ENCODE measurements at regions not wholly inside any gene's neighbourhood (a gene's known extent, or its start where the extent isn't known, plus 50 kb on each side); places are given as distances from the start of the nearest gene placed in this dataset.

DNA sequence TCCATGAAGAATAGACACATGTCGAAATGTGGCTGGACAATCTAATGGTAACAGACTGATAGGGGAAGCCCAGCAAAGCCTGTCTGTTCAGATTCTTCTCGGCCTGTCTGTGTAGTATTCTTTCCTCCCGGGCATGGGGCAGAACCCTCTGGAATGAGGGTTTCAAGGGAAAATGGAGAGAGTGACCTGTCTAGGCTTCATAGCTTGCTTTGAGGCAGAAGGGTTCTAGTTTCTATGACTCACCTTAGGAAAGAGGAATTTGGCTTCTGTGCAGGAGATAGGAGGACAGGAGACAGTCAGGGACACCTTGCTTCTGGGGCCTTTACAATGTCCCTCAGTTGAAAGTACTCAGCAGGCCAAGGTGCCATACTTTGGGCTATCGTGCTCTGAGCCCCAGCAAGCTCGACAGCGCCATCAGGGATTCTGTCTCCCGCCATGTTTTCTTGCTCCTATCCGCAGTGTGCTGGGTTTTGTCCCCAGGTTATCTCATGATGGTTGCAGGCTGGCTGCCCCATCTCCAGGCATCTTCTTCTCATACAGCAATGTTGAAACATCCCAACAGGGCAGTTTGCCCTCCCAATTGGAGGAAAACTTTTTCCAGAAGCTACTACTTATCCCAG, 74.7 kb upstream of the TLK1 start:
- Mint-ChIP-seq H3K4me1 (no peaks in the 10 kb centered on the region), H3K4me3 (no peak overlapping the region), H3K9me3 (no peaks in the 10 kb centered on the region), H3K27ac (no peak overlapping the region), H3K36me3 (no peaks in the 10 kb centered on the region)
- DNase-seq (ENCODE audit: low spot score in 2 of 2) (no peak), ATAC-seq (no peak)

DNA sequence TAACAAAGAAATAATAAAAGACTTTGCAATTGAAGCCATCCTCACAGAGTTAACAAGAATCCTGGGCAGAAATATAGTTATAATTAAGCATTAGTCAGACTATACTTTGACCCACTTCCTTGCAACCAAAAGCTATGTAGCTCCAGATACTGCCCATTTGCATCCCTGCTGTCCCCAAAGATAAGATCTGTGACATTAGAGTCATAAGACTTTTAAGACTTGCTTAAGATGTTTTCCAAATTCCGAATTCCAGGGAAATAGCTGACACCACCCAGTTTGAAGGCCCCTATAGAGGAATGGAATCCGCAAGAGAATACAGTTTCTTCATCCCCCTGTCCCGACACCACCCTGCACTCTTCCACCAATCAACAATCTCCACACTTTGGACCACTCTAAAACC, 69.5 kb upstream of the TLK1 start:
- ATAC-seq (no peak), DNase-seq (ENCODE audit: low spot score in 2 of 2) (no peak)
- H3K4me3 Mint-ChIP-seq = no peak overlapping the region
- H3K4me1 Mint-ChIP-seq = no peaks in the 10 kb centered on the region
- H3K9me3 Mint-ChIP-seq = no peaks in the 10 kb centered on the region
- H3K27ac Mint-ChIP-seq = no peak overlapping the region
- H3K36me3 Mint-ChIP-seq = no peaks in the 10 kb centered on the region

DNA sequence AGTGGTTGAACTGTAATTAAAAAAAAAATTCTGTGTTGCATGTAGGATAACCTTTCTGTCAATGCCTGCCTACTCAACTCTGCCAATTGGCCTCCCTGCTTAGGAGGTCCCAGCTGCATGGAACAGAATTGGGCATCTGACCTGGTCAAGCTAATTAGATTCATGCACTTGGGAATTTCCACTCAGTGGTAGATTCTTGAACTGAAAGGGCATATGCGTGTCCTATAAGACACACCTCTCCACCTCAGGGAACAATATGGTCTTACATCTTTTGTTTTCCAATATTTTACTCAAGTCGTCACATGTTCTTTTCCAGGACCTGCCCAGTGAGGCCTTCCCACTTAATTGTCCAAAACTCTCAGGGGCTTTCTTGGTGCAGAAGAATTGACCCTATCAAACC, 68.1 kb upstream of the TLK1 start:
- DNase-seq (ENCODE audit: low spot score in 2 of 2) (no peak), ATAC-seq (no peak)
- Mint-ChIP-seq H3K4me1 (no peaks in the 10 kb centered on the region), H3K36me3 (no peaks in the 10 kb centered on the region), H3K4me3 (no peak overlapping the region), H3K9me3 (no peaks in the 10 kb centered on the region), H3K27ac (no peak overlapping the region)

DNA sequence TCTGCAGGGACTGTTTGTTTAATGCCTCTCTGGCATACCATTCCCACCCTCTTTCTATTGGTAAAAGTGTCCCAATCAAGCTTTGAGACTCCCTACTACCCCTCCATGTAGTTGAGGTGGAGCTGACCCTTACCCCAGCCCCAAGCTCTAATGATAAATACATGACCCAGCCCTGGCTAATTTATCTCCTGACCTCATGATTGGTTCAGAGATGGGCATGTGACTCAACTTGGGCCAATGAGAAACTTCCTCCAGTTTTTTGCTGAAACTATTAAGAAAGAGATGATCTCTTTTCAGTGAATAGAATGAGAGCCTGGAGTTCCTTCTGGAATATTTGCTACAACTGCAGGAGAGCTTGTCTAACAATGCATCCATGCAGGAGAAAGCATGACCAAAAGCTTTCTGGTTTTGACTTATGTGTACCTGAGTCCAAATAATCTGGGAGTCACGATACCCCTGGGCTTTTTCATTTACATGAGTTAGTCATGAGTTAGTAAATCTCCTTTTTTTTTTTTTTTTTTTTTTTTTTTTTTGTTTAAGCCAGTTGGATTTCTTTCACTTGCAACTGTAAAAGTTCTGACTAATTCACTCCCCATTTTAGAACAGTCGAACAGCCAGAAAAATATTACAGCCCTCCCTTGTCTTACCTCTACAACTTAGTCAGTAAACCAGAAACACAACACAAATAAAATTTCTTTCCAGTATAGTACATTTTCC, 66.5 kb upstream of the TLK1 start:
- Mint-ChIP-seq H3K9me3 (no peaks in the 10 kb centered on the region), H3K36me3 (no peaks in the 10 kb centered on the region), H3K4me3 (no peak overlapping the region), H3K4me1 (no peaks in the 10 kb centered on the region), H3K27ac (no peak overlapping the region)
- DNase-seq (ENCODE audit: low spot score in 2 of 2) = peak in 1 of 2 donors; percentile 25
- no peak for ATAC-seq

DNA sequence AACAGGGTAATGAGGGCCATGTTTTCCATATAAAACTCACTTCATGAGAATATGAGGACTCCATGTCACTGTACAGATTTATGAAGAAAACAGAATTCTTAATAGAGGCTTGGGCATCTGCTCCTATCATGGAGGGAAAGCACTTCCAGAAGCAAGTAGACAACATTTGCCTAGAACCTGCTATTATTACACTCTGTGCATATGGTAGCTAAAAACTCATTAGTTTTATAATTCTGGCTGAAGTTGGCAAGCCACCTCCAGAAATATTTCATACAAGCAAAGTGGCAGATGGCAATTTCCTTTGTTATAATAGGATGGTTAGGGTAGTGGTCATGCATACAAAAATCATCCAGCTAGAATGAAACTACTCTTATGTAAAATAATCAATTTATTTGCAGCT, 65.8 kb upstream of the TLK1 start:
- Mint-ChIP-seq H3K4me3 (no peak overlapping the region), H3K9me3 (no peaks in the 10 kb centered on the region), H3K27ac (no peak overlapping the region), H3K36me3 (no peaks in the 10 kb centered on the region), H3K4me1 (no peaks in the 10 kb centered on the region)
- ATAC-seq (no peak), DNase-seq (ENCODE audit: low spot score in 2 of 2) (no peak)

DNA sequence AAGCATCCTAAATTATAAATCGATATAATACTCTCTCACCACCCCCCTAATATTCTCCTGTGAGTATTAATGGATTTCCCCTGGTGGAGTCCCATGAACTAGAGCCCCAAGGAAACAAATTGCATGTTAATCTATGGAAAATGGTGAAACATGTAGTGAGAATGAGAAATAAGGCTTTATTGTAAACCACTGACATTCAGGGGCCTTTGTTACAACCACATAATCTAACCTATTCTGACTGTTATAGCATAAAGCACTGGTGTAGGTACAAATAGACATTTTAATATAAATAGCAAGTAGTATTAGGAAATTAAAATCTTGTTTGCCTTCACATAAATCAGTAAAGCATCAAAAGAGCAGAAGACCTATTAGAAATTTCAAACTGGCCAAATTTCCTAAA, 65.3 kb upstream of the TLK1 start:
- no peaks in the 10 kb centered on the region for H3K36me3 Mint-ChIP-seq
- no peak overlapping the region for H3K4me3 Mint-ChIP-seq
- no peaks in the 10 kb centered on the region for H3K9me3 Mint-ChIP-seq
- H3K27ac Mint-ChIP-seq = no peak overlapping the region
- DNase-seq (ENCODE audit: low spot score in 2 of 2) (no peak), ATAC-seq (no peak)
- H3K4me1 Mint-ChIP-seq = no peaks in the 10 kb centered on the region

DNA sequence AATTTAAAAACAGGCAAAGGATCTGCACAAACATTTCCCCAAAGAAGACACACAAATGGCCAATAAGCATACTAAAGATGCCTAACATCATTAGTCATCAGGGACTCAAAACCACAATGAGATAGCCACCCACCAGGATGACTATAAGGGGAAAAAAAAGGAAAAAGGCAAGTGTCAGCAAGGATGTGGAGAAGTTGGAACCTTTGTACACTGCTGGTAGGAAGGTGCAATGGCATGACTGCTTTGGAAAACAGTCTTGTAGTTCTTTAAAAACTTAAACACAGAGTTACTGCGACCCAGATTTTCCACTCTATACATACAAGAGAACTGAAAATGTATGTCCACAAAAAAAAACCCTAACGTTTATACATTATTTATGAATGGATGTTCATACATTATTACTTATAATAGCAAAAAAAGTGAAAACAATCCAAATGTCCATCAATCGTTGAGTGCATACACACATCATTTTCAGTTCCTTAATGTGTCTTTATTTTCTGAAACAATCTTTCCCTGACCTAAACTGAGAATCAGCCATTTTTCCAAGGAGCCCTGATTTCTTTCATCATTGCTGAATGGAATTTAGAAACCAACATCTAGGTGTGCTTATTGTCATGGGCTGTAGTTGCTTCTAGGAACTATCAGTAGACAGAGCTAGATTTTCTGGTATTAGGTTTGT, 64.7 kb upstream of the TLK1 start:
- peak; percentile 67 for ATAC-seq

DNA sequence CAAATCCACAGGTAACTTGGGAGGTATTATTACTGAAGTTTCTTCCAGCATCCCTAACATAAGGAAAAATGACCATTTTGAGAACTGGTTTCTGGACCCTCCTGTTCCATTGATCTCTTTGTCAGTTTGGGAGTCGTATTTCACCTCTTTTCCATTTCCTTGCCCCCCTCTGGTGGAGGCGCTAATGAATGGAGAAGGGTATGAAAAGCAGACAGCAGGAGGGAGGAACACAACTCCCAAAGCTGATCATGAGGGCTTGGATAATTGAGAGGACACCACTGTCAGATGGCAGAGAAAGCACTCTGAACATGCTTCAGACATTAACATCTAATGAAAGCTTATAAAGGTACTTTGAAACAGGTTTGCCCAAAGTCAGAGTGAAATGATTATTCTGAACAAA, 56.6 kb upstream of the TLK1 start:
- ATAC-seq = no peak

More for the DNA sequence above, 64.7 kb upstream of the TLK1 start:
- Mint-ChIP-seq H3K9me3 (no peaks in the 10 kb centered on the region), H3K4me3 (no peak overlapping the region), H3K27ac (no peak overlapping the region), H3K4me1 (no peaks in the 10 kb centered on the region), H3K36me3 (no peaks in the 10 kb centered on the region)
- DNase-seq (ENCODE audit: low spot score in 2 of 2) = no peak

DNA sequence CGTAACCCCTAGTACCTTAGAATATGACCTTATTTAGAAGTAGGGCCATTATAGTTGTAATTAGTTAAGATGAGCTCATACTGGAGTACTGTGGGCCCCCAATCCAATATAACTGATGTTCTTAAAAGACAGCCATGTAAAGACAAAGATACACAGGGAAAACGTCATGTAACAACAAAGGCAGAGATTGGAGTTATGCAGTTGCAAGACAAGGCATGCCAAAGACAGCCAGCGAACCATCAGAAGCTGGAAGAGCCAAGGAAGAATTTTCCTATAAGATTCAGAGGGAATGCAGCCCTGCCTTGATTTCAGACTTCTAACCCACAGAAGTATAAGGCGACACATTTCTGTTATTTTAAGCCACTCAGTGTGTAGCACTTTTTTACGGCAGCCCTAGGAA, 55.9 kb upstream of the TLK1 start:
- H3K9me3 Mint-ChIP-seq = peaks cover 4% of the 10 kb centered on the region
- no peak overlapping the region for H3K4me3 Mint-ChIP-seq
- no peak for ATAC-seq
- H3K4me1 Mint-ChIP-seq = no peaks in the 10 kb centered on the region
- no peaks in the 10 kb centered on the region for H3K36me3 Mint-ChIP-seq
- no peak overlapping the region for H3K27ac Mint-ChIP-seq
- DNase-seq (ENCODE audit: low spot score in 2 of 2) = no peak

More for the DNA sequence above, 56.6 kb upstream of the TLK1 start:
- Mint-ChIP-seq H3K36me3 (no peaks in the 10 kb centered on the region), H3K27ac (no peak overlapping the region), H3K9me3 (peaks cover 4% of the 10 kb centered on the region), H3K4me3 (no peak overlapping the region), H3K4me1 (no peaks in the 10 kb centered on the region)
- DNase-seq (ENCODE audit: low spot score in 2 of 2) = peak in 1 of 2 donors; percentile 32

DNA sequence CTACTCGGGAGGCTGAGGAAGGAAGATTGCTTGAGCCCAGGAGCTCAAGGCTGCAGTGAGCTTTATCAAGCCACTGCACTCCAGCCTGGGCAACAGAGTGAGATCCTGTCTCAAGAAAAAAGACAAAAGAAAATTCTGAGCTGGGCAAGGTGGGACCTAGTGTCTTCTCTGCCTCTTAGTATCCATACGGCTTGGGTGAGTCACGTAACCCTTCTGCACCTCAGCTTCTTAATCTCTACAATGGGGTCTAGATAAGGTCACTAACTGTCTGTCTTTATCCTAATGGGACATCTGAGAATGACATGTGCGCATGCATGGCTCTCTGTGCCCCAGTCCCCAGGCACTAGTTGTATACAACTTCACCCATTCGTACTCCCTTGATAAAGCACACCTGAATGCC, 53.4 kb upstream of the TLK1 start:
- Mint-ChIP-seq H3K4me3 (no peak overlapping the region), H3K36me3 (no peaks in the 10 kb centered on the region), H3K4me1 (peaks cover 7% of the 10 kb centered on the region), H3K9me3 (peaks cover 1% of the 10 kb centered on the region), H3K27ac (no peak overlapping the region)
- ATAC-seq (no peak), DNase-seq (ENCODE audit: low spot score in 2 of 2) (no peak)

DNA sequence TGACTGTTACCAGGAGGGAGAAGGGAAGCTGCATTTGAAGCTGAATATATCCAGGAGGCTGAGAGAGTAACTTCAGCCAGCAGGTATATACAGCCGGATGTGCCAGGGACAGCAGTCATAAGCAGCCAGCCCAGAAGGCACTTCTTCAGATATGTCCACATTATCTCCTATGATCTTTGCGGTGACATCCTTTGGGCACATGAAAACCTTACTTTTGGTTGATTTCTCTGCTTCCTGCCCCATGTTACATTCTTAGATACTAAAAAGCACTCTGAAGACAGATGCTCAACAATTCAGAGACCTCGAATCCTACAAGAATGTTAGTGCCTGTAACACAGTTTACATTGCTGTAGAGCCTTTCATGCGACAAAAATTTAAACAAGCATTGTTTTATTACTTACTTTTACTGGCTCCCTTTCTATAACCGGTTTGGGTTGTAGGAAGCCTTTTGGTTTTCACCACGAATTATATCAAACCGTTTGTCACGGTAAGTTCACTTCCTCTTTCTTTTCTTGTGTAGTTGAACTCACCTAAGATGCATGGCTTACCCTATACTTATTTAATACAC, 50.3 kb upstream of the TLK1 start:
- H3K27ac Mint-ChIP-seq = peak overlapping the region; percentile 55
- peak in 1 of 2 donors; percentile 52 for DNase-seq (ENCODE audit: low spot score in 2 of 2)
- peak overlapping the region; percentile 27 for H3K4me3 Mint-ChIP-seq
- ATAC-seq = peak; percentile 91
- no peaks in the 10 kb centered on the region for H3K9me3 Mint-ChIP-seq
- H3K4me1 Mint-ChIP-seq = peaks cover 12% of the 10 kb centered on the region
- no peaks in the 10 kb centered on the region for H3K36me3 Mint-ChIP-seq
